A204.1 (cell line): ENCODE measurements at regions not wholly inside any gene's neighbourhood (a gene's known extent, or its start where the extent isn't known, plus 50 kb on each side); places are given as distances from the start of the nearest gene placed in this dataset.

Experiments
- FAIRE-seq: peaks from 2 replicates; lab custom pipeline; 2012; peaks lifted over from hg19 to GRCh38; lab: Jason Lieb, UNC

GRCh38 chr6:122066200-122066599 is 333.3 kb upstream of the HSF2 start:
- FAIRE-seq = no peak

GRCh38 chr6:122068291-122068769 is 331.1 kb upstream of the HSF2 start:
- FAIRE-seq = no peak

DNA sequence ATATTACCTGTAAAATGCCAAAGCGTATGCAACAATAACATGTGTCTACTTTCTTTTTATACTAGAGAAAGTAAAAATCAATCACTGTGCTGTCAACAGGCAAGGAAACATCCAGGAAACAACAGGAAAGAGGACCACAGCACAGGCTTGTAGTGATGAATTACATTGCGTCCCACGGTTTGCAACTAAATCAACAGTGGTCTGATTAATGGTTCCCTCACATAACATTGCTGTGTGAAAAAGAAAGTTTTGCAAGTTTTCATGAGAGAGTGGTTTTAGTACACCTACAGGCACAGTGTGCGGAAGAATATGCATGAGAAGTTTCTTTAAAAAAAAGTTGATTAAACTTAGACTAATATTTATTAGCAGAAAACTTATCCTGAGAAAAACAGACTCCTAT is 329.5 kb upstream of the HSF2 start:
- no peak for FAIRE-seq

DNA sequence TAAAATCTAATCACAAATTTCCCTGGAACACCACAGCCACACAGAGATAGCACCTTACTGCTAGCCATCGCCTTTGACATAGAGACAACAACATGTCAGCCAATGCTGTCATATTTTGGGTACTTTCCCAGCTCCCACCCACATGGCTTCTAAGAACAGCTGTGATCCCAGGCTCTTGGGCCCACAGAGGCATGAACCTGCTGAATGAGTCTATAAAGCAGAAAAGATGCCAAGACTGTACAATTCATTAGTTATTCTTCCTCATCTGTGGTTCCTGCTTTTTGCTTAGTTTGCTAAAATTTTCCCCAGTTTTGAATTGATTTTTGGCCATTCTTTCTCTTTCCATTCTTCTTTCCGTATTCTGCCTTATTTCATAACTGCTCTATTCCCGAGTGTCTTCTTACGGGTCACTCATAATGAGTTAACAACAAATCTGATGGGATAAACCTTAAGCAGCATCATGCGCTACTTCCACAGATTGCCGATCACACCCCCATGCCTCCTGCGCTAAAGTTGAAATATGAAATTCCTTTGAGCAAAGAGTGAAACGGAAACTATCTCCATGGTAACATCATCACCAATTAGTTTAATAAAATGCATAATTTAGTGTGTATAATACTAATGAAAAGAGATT is 327.3 kb upstream of the HSF2 start:
- no peak for FAIRE-seq

DNA sequence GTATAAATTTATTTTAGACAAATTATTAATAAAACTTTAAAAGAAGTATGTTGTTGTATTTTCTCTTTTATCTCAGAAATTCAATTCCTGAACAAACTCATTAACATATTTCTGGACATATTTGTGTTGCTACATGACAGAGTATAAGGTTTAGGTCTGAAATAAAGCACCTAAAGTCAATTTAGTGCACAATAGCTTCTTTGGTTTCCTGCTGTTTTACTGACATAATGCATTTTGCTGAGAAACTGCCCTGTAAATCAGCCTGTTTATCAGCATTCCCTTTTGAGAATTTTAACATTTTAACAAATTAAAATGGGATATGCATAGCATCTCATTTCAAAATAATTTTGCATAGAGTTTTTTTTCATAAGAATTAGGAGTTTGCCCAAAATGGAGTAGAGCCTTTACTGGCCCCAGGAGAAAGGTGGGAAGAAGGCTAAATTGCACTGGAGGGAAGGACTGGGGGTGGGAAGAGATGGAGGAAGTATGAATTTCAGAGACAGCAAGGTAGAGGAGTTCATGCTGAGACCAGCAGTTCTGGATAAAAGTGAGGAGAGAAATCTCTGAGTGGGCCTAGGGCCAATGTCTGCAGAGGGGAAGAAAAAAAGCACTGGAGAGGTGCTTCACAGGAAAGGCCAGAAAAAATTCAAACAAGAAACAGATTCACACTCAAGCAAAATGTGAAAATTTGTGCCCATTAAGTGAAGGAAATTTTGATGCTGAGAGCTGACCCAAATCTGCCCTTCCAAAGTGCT is 324.2 kb upstream of the HSF2 start:
- no peak for FAIRE-seq

- FAIRE-seq = no peak
Measured at GRCh38 chr6:122075917-122076316, 323.5 kb upstream of the HSF2 start.

DNA sequence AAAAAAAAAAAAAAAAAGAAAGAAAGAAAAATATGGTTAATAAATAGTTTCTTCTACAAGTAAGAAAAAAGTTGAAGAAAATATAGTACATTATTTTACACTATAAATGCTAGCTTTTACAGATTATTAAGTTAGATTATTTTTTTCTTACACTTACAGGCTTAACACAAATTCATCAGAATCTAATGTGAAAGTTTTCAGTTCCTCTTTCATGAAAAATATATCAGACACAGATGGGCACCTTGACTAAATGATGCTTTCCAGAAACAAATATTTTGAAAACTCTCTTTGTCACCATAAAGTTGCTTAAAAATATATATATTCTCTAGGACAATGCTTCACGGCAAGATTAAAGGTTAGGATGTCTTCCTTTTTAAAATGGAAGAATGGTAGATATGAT is 321.8 kb upstream of the HSF2 start:
- no peak for FAIRE-seq

GRCh38 chr6:122078481-122078880 is 321.0 kb upstream of the HSF2 start:
- no peak for FAIRE-seq

GRCh38 chr6:122079916-122080315 is 319.5 kb upstream of the HSF2 start:
- FAIRE-seq = no peak

GRCh38 chr6:122081921-122082320 is 317.5 kb upstream of the HSF2 start:
- no peak for FAIRE-seq

GRCh38 chr6:122082370-122082769 is 317.1 kb upstream of the HSF2 start:
- FAIRE-seq = no peak

GRCh38 chr6:122092366-122092765 is 307.1 kb upstream of the HSF2 start:
- no peak for FAIRE-seq

- no peak for FAIRE-seq
Measured at GRCh38 chr6:122098201-122098678, 301.2 kb upstream of the HSF2 start.

- no peak for FAIRE-seq
Measured at GRCh38 chr6:122102026-122102425, 297.4 kb upstream of the HSF2 start.

DNA sequence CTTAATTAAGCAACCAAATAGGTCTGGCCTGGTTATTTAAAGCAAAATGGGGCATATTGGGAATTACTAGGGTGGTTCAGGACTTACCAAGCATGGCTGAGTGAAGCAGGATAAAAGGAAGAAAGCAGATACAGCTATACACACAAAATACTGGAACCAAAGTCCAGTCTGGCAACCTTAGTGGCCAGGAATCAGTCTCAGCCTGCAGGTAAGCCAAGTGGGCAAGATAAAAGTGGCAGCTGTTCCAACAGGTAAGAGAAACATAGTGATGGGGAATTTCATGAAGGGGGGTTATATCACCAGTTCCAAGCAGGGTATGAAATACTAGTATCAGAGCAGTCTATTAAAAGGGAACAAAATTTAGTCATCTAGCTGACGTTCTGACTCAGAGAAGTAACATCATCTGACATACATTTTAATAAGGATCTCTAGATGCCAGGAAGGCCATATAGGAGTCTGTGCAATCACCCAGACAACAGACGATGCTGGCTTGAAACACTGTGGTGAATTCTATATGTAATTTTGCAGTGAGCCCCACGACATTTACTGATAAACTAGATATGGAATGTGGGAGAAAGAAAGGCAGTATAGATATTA is 292.1 kb upstream of the HSF2 start:
- FAIRE-seq = no peak

GRCh38 chr6:122109075-122109474 is 290.4 kb upstream of the HSF2 start:
- FAIRE-seq = no peak

GRCh38 chr6:122114717-122115116 is 284.7 kb upstream of the HSF2 start:
- FAIRE-seq = no peak

DNA sequence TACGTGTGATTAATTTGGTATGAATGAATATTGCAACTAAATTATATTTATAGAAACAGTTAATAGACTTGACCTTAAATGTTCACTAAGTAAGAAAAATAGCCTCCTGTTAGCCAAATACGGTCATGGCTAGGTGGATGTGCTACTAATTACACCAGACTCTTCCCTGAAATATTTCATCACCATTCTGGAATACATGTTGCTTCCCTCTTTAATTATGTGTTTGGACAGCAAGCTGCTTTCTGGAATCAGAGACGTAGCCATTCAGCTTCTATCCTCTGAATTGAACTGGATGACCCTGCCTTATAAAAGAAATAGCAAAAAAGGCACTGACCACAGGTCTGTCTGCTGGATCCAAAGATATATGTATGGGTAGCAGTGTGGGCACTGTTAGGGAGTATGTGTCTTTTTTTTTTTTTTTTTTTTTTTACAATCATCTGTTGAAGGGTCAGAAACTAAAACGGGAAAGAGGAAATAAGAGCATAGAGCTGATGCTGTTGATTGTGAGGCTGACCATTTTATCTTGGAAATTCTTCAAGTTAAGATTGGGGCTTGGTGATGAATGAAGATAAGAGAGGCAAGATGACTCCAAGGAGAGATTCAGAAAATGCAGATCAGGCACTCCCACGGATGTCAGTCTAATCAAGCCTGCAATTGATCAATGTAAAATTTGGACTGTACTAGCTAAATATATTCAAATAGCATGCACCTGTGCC is 283.2 kb upstream of the HSF2 start:
- no peak for FAIRE-seq

GRCh38 chr6:122116835-122117627 is 282.4 kb upstream of the HSF2 start:
- FAIRE-seq = no peak

GRCh38 chr6:122118945-122119506 is 280.4 kb upstream of the HSF2 start:
- no peak for FAIRE-seq

GRCh38 chr6:122122202-122122601 is 277.2 kb upstream of the HSF2 start:
- no peak for FAIRE-seq

- no peak for FAIRE-seq
Measured at GRCh38 chr6:122122686-122123085, 276.8 kb upstream of the HSF2 start.
